ENCODE measurements at regions not wholly inside any gene's neighbourhood (a gene's known extent, or its start where the extent isn't known, plus 50 kb on each side); places are given as distances from the start of the nearest gene placed in this dataset.
"Not testable (repeated sequence)": the region's sequence is repeated elsewhere in the genome, so short reads cannot be mapped to it uniquely, and the experiment has no call there.

DNA sequence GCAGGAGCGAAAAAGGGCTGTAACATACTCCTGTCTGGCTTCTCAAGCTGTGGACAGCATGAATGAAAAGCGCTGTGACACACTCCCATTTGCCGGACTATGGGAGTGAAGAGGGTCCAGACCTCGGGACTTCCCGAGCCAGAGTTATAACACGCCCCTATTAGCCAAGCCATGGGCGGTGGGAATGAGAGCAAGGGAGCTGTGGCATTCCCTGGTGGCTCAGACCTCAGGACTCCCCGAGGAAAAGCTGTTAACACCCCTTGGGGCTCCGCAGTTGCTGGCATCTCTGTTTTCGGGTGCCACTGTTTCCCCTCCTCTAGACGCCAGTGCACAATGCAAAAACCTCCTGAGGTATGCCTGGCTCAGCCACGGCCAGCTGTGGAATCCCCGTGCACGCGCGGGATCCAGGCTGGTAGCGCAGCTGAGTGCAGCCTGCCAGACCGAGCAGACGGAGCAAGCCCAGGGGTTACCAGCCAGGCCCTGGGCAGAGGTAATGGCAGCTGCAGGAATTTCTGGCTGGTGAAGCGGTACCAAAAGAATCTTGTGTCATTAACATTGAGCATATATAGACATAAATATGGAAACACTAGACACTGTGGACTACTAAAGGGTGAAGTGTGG, 1534.6 kb upstream of the PRR20A start:
- no peaks in the 10 kb centered on the region for H3K27me3 ChIP-seq (ENCODE audit: control insufficient read depth, insufficient read depth, low read length)
- no peak overlapping the region for H3K4me3 ChIP-seq (ENCODE audit: insufficient read depth, low read depth, low read length)
- DNase-seq, result no peak
- no peaks in the 10 kb centered on the region for H3K36me3 ChIP-seq (replicated peaks; ENCODE audit: control insufficient read depth, insufficient read depth, low read length)

DNA sequence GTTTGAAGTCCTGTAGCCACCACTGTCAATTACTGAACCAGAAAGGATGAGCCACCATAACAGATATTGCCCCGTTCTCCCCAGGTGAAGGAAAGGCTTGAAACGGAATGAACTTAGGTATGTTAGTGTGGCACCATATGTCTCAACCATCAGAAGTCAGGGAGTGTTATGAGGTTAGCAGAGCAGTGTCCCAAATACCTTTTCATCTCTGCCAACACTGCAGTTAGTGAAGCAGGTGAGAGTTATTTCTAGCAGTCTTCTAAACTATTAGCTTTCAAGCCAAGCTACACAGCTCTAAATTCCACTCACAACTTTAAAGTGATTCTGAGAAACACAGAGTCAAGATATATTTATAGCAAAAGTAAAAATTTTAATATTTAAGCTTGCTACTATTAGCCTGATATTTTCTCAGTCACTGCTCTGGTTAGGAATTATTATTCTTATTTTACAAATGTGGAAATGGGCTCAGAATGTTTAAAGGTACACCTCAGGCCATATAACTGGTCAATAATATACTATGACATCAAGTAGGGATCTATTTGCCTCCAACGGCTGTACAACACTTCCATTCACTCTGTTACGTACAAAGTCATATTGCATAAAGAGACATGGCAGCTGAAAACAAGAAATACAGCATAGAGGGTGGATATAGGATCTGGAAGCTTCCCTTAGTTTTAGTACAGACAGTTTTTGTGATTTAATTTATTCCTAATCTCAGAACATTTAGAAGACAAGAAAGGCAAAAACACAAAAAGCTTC, 1527.1 kb upstream of the PRR20A start:
- no peak for DNase-seq
- Histone ChIP-seq H3K36me3 (replicated peaks; ENCODE audit: control insufficient read depth, insufficient read depth, low read length) (no peaks in the 10 kb centered on the region), H3K27me3 (ENCODE audit: control insufficient read depth, insufficient read depth, low read length) (no peaks in the 10 kb centered on the region), H3K4me3 (ENCODE audit: insufficient read depth, low read depth, low read length) (no peak overlapping the region)

DNA sequence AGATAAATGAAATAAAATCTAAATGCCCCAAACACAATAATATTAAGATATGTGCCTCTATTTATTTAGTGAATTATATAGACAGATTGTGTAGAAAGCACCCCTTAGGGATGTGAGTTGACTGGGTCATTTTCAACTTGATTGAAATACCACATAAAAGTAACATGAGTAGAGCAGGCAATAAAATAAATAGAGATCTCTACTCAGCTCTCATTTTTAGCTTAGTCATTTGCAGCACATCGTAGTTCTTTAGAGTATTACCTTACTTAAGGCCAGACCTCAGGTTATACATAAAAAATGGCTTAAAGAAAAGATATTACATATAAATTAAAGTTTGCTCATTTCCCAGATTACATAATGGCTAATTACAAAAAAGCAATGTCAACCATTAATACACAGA, 1525.6 kb upstream of the PRR20A start:
- Histone ChIP-seq H3K36me3 (replicated peaks; ENCODE audit: control insufficient read depth, insufficient read depth, low read length) (no peaks in the 10 kb centered on the region), H3K27me3 (ENCODE audit: control insufficient read depth, insufficient read depth, low read length) (no peaks in the 10 kb centered on the region), H3K4me3 (ENCODE audit: insufficient read depth, low read depth, low read length) (no peak overlapping the region)
- DNase-seq, result no peak

DNA sequence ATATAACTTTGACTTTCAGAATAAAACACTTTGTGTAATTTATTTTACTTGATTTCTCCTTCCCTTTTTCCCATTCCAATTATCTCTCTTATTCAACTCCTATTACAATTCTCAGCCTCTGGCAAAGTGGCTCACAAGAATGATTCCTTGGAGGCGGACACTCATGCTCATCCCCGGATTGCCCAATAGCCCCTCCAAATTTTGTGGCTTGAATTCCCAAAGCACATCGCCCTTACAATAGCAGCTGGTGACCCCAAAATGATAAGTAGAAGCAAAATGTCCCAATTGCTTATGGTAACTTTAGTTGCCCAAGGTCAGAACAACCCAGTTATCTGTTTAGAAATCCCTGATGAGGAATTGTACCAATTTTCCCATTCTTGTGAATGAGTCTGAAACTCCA, 1523.5 kb upstream of the PRR20A start:
- no peak for DNase-seq
- H3K27me3 ChIP-seq (ENCODE audit: control insufficient read depth, insufficient read depth, low read length), result no peaks in the 10 kb centered on the region
- no peaks in the 10 kb centered on the region for H3K36me3 ChIP-seq (replicated peaks; ENCODE audit: control insufficient read depth, insufficient read depth, low read length)
- no peak overlapping the region for H3K4me3 ChIP-seq (ENCODE audit: insufficient read depth, low read depth, low read length)

DNA sequence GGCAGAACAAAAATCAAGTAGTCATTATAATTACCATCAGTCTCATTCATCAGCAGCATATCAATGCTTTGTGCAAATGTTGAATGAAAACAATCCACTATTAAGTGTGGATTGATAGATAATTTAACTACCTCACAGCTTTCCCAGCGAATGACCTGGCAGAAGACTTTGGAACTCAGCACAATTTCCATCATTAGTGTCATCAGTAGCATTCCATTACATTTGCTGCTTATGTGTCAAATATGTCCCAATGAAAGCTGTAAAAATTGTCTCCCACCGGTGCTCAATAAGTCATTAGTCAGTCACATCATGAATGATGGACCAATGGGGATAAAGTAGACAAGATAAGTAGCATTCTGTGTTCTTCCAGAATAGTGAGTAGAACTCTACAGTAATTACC, 1513.5 kb upstream of the PRR20A start:
- DNase-seq, result no peak
- Histone ChIP-seq H3K36me3 (replicated peaks; ENCODE audit: control insufficient read depth, insufficient read depth, low read length) (no peaks in the 10 kb centered on the region), H3K27me3 (ENCODE audit: control insufficient read depth, insufficient read depth, low read length) (no peaks in the 10 kb centered on the region), H3K4me3 (ENCODE audit: insufficient read depth, low read depth, low read length) (no peak overlapping the region)

DNA sequence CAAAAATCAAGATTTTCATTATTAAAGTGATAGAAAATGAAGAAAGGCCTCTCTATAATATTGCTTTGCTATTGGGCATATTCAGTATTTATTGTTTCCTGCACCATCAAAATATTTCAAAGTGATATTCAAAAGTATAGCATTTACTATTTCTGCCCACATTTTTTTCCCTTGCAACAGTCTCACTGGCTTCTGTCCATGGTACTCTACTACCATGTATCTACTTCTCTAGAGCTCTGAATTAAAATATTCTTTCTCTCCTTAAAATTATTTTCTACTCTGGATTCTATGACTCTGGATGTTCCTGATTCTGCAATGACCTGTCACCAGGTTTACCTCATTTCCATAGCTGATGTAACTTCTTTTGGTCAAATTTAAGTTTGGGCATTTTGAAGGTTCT, 1508.3 kb upstream of the PRR20A start:
- no peaks in the 10 kb centered on the region for H3K36me3 ChIP-seq (replicated peaks; ENCODE audit: control insufficient read depth, insufficient read depth, low read length)
- H3K4me3 ChIP-seq (ENCODE audit: insufficient read depth, low read depth, low read length), result no peak overlapping the region
- no peaks in the 10 kb centered on the region for H3K27me3 ChIP-seq (ENCODE audit: control insufficient read depth, insufficient read depth, low read length)
- no peak for DNase-seq

DNA sequence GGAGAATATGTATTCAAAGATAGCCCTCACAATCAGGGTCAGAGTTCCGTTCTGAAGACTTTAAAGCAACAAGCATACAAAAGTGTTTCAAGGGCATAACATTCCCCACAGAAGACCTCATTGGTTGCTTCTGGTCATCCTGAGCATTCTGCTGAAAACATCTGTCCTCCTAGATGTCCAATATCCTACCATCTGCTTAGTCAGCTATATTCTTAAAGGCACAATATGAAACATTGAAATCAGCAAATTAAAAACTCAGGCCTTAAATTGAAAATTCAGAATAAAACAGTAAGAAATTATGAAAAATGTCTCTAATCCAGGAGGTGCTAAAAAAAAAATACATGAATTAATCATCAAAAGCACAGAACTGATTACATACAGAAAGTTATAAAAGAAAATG, 1491.2 kb upstream of the PRR20A start:
- DNase-seq, result no peak
- no peaks in the 10 kb centered on the region for H3K36me3 ChIP-seq (replicated peaks; ENCODE audit: control insufficient read depth, insufficient read depth, low read length)
- H3K4me3 ChIP-seq (ENCODE audit: insufficient read depth, low read depth, low read length), result no peak overlapping the region
- no peaks in the 10 kb centered on the region for H3K27me3 ChIP-seq (ENCODE audit: control insufficient read depth, insufficient read depth, low read length)

DNA sequence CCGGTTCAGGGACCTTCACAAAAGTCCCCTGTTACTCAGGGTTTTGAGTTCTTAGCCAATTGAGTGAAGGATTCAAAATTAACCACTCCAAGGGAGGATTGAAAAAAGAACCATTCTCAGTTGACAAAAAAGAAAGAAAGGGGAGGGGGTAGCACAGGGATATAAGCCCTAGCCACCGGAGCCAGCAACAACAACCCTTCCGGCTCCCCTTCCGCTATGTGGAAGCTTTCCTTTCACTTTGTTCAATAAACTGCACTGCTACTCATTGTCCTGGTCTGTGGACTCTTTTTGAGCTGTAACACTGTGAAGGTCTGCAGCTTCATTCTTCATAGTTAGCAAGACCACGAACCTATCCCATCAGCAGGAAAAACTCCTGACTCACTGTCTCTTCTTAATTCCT, 1488.1 kb upstream of the PRR20A start:
- DNase-seq, result no peak
- Histone ChIP-seq H3K27me3 (ENCODE audit: control insufficient read depth, insufficient read depth, low read length) (no peaks in the 10 kb centered on the region), H3K4me3 (ENCODE audit: insufficient read depth, low read depth, low read length) (no peak overlapping the region), H3K36me3 (replicated peaks; ENCODE audit: control insufficient read depth, insufficient read depth, low read length) (no peaks in the 10 kb centered on the region; the same call in 1 of the 2 replicates)

DNA sequence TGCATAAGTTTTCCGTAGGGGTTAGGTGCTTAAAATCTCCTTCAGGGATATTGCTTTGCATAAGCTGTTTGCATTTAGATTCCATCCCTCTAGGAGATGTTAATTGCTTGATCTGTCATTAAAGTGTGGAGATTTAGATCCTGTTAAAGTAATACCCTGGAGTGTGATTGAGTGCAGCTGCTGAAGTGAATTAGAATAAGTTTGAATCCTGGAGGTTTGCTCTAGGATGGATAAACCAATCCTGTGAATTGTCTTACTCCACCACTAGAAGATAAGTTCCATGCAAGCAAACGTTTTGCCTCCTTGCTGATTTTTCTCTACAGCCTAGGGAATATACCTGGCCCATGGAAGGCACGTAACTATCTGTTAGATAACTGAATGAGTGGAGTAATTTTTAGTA, 1487.2 kb upstream of the PRR20A start:
- no peaks in the 10 kb centered on the region for H3K27me3 ChIP-seq (ENCODE audit: control insufficient read depth, insufficient read depth, low read length)
- no peak overlapping the region for H3K4me3 ChIP-seq (ENCODE audit: insufficient read depth, low read depth, low read length)
- no peaks in the 10 kb centered on the region; the same call in none of the 2 replicates for H3K36me3 ChIP-seq (replicated peaks; ENCODE audit: control insufficient read depth, insufficient read depth, low read length)
- DNase-seq, result no peak

DNA sequence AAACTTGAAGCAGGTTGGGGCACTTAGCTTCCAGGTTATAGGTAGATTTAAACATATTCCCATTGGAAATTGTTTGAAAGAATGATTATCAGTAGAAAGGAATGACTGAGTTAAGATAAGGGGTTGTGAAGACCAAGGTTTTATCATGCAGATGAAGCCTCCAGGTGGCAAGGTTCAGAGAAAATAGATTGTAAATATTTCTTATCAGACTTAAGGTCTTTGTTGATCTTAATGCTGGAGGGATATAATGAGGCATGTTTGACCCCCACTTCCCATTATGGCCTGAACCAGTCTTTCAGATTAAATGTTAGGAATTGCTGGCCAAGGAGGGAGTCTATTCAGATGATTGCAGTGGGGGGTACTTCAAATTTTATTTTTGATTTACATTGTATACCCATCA, 1486.5 kb upstream of the PRR20A start:
- peak overlapping the region; percentile 8; the same call in 1 of the 2 replicates for H3K4me3 ChIP-seq (ENCODE audit: insufficient read depth, low read depth, low read length)

DNA sequence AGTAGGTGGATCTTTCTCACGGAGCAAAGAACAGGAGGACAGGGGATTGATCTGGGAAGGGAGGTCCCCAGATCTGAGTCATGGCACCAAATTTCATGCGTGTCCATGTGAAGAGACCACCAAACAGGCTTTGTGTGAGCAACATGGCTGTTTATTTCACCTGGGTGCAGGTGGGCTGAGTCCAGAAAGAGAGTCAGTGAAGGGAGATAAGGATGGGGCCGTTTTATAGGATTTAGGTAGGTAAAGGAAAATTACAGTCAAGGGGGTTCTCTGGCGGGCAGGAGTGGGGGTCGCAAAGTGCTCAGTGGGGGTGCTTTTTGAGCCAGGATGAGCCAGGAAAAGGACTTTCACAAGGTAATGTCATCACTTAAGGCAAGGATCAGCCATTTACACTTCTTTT, 1480.5 kb upstream of the PRR20A start:
- DNase-seq; H3K27me3 ChIP-seq (ENCODE audit: control insufficient read depth, insufficient read depth, low read length); H3K36me3 ChIP-seq (replicated peaks; ENCODE audit: control insufficient read depth, insufficient read depth, low read length): not testable (repeated sequence)
- H3K4me3 ChIP-seq (ENCODE audit: insufficient read depth, low read depth, low read length), result peak overlapping the region; percentile 50

More for the DNA sequence above, 1486.5 kb upstream of the PRR20A start:
- Histone ChIP-seq H3K36me3 (replicated peaks; ENCODE audit: control insufficient read depth, insufficient read depth, low read length) (no peaks in the 10 kb centered on the region; the same call in none of the 2 replicates), H3K27me3 (ENCODE audit: control insufficient read depth, insufficient read depth, low read length) (no peaks in the 10 kb centered on the region)
- DNase-seq, result no peak

DNA sequence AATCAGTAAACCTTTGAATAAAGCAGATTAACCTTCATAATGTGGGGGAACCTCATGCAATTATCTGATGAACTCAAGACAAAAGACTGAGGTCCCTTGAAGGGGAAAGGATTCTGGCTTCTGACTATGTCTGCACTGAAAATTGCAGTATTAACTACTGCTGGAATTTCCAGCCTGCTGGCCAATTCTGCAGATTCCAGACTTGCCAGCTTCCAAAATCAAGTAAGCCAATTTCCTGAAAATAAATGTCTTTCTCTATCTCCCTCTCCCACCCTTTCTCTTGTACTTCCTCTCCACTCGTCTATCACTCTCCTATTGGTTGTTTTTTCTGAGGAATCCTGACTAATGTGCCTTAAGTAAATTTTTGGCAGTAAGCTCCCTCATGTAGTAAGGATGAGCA, 1479.9 kb upstream of the PRR20A start:
- no peaks in the 10 kb centered on the region for H3K27me3 ChIP-seq (ENCODE audit: control insufficient read depth, insufficient read depth, low read length)
- H3K36me3 ChIP-seq (replicated peaks; ENCODE audit: control insufficient read depth, insufficient read depth, low read length), result no peaks in the 10 kb centered on the region; the same call in none of the 2 replicates
- H3K4me3 ChIP-seq (ENCODE audit: insufficient read depth, low read depth, low read length), result peak overlapping the region; percentile 12; the same call in 1 of the 2 replicates
- no peak for DNase-seq

DNA sequence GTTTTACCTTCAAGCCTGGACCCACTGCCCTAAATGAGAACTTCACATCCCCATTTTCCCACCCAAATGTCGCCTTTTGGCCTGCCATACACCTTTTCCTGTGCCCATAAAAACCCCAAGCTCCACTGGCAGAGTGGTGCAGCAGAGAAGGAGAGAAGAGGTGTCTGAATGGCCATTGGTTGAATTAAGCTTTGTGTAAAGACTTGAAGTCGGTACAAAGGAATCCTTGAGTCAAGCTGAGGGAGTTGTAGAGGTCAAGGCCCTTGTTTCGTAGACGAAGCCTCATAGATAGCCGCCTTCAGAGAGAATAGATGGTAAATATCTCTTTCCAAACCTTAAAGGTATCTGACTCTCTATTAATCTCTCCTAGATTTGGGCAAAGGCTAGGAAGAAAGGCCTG, 1479.2 kb upstream of the PRR20A start:
- DNase-seq, result no peak
- no peaks in the 10 kb centered on the region for H3K27me3 ChIP-seq (ENCODE audit: control insufficient read depth, insufficient read depth, low read length)
- H3K36me3 ChIP-seq (replicated peaks; ENCODE audit: control insufficient read depth, insufficient read depth, low read length), result no peaks in the 10 kb centered on the region; the same call in none of the 2 replicates
- no peak overlapping the region for H3K4me3 ChIP-seq (ENCODE audit: insufficient read depth, low read depth, low read length)

DNA sequence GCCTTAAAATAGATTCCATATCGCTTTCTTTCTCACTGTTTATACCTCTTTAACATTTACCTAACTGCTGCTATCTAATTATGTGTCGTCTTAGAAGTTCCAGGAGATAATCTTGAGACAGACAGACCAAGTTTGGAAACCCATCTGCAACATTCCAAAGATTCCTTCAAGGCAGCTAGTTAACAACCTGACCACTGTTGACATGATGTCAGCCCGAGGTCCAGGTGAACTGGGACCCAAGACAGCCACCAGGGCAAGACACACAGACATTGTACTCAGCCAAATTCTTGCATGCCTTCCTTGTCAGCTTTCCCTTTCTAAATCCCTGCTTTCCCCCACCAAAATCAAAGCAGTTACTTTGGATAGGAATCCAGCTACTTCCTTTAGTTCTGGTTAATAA, 1476.5 kb upstream of the PRR20A start:
- no peak for DNase-seq
- no peak overlapping the region for H3K4me3 ChIP-seq (ENCODE audit: insufficient read depth, low read depth, low read length)
- no peaks in the 10 kb centered on the region; the same call in none of the 2 replicates for H3K36me3 ChIP-seq (replicated peaks; ENCODE audit: control insufficient read depth, insufficient read depth, low read length)
- no peaks in the 10 kb centered on the region for H3K27me3 ChIP-seq (ENCODE audit: control insufficient read depth, insufficient read depth, low read length)

DNA sequence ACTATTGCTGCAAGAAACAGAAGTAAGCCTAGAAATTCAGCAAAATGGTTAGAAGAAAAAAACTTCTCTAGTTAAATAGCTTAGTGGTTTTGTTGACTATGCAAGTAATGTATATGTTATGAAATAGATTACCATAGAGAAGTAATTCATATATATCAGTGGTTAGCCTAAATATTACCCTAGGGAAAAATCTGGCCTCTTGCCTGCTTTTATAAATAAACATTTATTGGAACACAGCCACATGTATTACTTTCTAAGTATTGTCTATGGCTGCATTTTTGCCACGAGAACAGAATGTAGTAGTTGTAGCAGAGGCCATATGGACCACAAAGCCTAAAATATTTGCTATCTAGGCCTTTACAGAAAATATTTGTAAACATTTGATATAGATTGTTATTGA, 1471.7 kb upstream of the PRR20A start:
- peaks cover 6% of the 10 kb centered on the region for H3K36me3 ChIP-seq (replicated peaks; ENCODE audit: control insufficient read depth, insufficient read depth, low read length)
- H3K27me3 ChIP-seq (ENCODE audit: control insufficient read depth, insufficient read depth, low read length), result no peaks in the 10 kb centered on the region
- DNase-seq, result no peak
- no peak overlapping the region for H3K4me3 ChIP-seq (ENCODE audit: insufficient read depth, low read depth, low read length)

All from H7 (cell line).